HEK293 (cell line): ENCODE measurements at regions not wholly inside any gene's neighbourhood (a gene's known extent, or its start where the extent isn't known, plus 50 kb on each side); places are given as distances from the start of the nearest gene placed in this dataset.

Source experiments
- CTCF ChIA-PET: fragments of 350-600 bp; formaldehyde crosslinking; extraction: SDS; loops from one replicate; lab custom pipeline; 2021; ENCODE audit warnings: antibody characterized with exemption; lab: Yijun Ruan, JAX
- POLR2A ChIA-PET: fragments of 300-600 bp; formaldehyde crosslinking; extraction: SDS; loops from one replicate; lab custom pipeline; 2020; ENCODE audit warnings: antibody characterized with exemption, inconsistent platforms; lab: Yijun Ruan, JAX
- H3K27ac ChIP-seq: fragments of 200-500 bp; sonication (Bioruptor generic); 2 replicates; pipeline ENCODE4 v1.5.1; 2014; ENCODE audit warnings: low read depth, low read length, control low read depth, inconsistent platforms; ENCODE audit errors: extremely low read depth
- H3K36me3 ChIP-seq, 2 experiments: fragments of 200-500 bp in 1 of 2; sonication (Bioruptor generic) in 1 of 2; 1 replicate in 1 of 2; 2 replicates in 1 of 2; pipeline ENCODE4 v1.5.1; 2014 to 2017; ENCODE audit warnings: inconsistent platforms in 2 of 2, low read length in 2 of 2; ENCODE audit not compliant: control insufficient read depth in 2 of 2, insufficient read depth in 1 of 2
- H3K4me1 ChIP-seq: fragments of 200-500 bp; sonication (Bioruptor generic); 2 replicates; pipeline ENCODE4 v1.5.1; 2014; ENCODE audit warnings: mild to moderate bottlenecking, low read length, inconsistent platforms; ENCODE audit not compliant: control insufficient read depth, insufficient read depth
- H3K4me3 ChIP-seq: 2 replicates; pipeline ENCODE4 v1.5.1; 2011; ENCODE audit warnings: low read depth, mild to moderate bottlenecking, control low read depth, low read length, moderate library complexity
- H3K9me3 ChIP-seq: fragments of 200-500 bp; sonication (Bioruptor generic); 2 replicates; pipeline ENCODE4 v1.5.1; 2014; ENCODE audit warnings: low read depth, low read length, inconsistent platforms; ENCODE audit not compliant: control insufficient read depth, insufficient read depth
- ATF2 ChIP-seq: fragments of 450-650 bp; formaldehyde crosslinking; IDR thresholded peaks from 2 replicates; pipeline ENCODE4 v1.5.1; 2016; ENCODE audit warnings: missing biosample characterization, missing genetic modification characterization, low read depth
- BCL6B ChIP-seq: fragments of 450-650 bp; formaldehyde crosslinking; IDR thresholded peaks from 2 replicates; pipeline ENCODE4 v1.5.1; 2017; ENCODE audit warnings: missing biosample characterization, missing genetic modification characterization
- HOXC10 ChIP-seq: sonication (generic); formaldehyde crosslinking; IDR thresholded peaks from 2 replicates; pipeline ENCODE4 v1.8.1; 2023; ENCODE audit warnings: mild to moderate bottlenecking, missing genetic modification reagents
- SP3 ChIP-seq: fragments of 450-650 bp; formaldehyde crosslinking; IDR thresholded peaks from 2 replicates; pipeline ENCODE4 v1.5.1; 2016; ENCODE audit warnings: missing biosample characterization, missing genetic modification characterization
- YY2 ChIP-seq: fragments of 450-650 bp; formaldehyde crosslinking; IDR thresholded peaks from 2 replicates; pipeline ENCODE4 v1.5.1; 2016; ENCODE audit warnings: missing biosample characterization, missing genetic modification characterization
- ZBTB26 ChIP-seq: fragments of 450-650 bp; formaldehyde crosslinking; optimal IDR thresholded peaks from 2 replicates; pipeline ENCODE3; 2016; ENCODE audit warnings: missing biosample characterization, mild to moderate bottlenecking, missing genetic modification characterization
- ZFP3 ChIP-seq: fragments of 450-650 bp; formaldehyde crosslinking; IDR thresholded peaks from 2 replicates; pipeline ENCODE4 v1.5.1; 2016; ENCODE audit warnings: low read depth, missing biosample characterization, missing genetic modification characterization
- ZNF146 ChIP-seq: fragments of 450-650 bp; formaldehyde crosslinking; IDR thresholded peaks from 2 replicates; pipeline ENCODE4 v1.5.1; 2016; ENCODE audit warnings: missing biosample characterization, missing genetic modification characterization
- ZNF19 ChIP-seq: fragments of 450-650 bp; formaldehyde crosslinking; IDR thresholded peaks from 2 replicates; pipeline ENCODE4; 2016; ENCODE audit warnings: missing biosample characterization, missing genetic modification characterization, low read depth
- ZNF202 ChIP-seq: fragments of 450-650 bp; formaldehyde crosslinking; IDR thresholded peaks from 2 replicates; pipeline ENCODE4 v1.5.1; 2016; ENCODE audit warnings: missing biosample characterization, missing genetic modification characterization, borderline replicate concordance
- ZNF335 ChIP-seq: fragments of 450-650 bp; formaldehyde crosslinking; conservative IDR thresholded peaks from 2 replicates; pipeline ENCODE4 v1.5.1; 2016; ENCODE audit warnings: missing biosample characterization, missing genetic modification characterization
- ZNF416 ChIP-seq: fragments of 450-650 bp; formaldehyde crosslinking; IDR thresholded peaks from 2 replicates; pipeline ENCODE4 v1.5.1; 2016; ENCODE audit warnings: missing biosample characterization, missing genetic modification characterization
- ZNF423 ChIP-seq: fragments of 450-650 bp; formaldehyde crosslinking; IDR thresholded peaks from 2 replicates; pipeline ENCODE4 v1.5.1; 2016; ENCODE audit warnings: missing biosample characterization, missing genetic modification characterization
- ZNF48 ChIP-seq: fragments of 450-650 bp; formaldehyde crosslinking; IDR thresholded peaks from 2 replicates; pipeline ENCODE4 v1.5.1; 2016; ENCODE audit warnings: missing biosample characterization, missing genetic modification characterization
- ZNF549 ChIP-seq: fragments of 450-650 bp; IDR thresholded peaks from 2 replicates; pipeline ENCODE4 v1.5.1; 2018; ENCODE audit warnings: missing biosample characterization, missing genetic modification characterization, mild to moderate bottlenecking, inconsistent platforms, moderate library complexity
- ZNF621 ChIP-seq: fragments of 450-650 bp; formaldehyde crosslinking; IDR thresholded peaks from 2 replicates; pipeline ENCODE4 v1.5.1; 2017; ENCODE audit warnings: missing biosample characterization, missing genetic modification characterization
- ZNF645 ChIP-seq: fragments of 450-650 bp; formaldehyde crosslinking; IDR thresholded peaks from 2 replicates; pipeline ENCODE4; 2016; ENCODE audit warnings: missing biosample characterization, missing genetic modification characterization
- ZNF660 ChIP-seq: fragments of 450-650 bp; IDR thresholded peaks from 2 replicates; pipeline ENCODE4 v1.5.1; 2018; ENCODE audit warnings: missing biosample characterization, mild to moderate bottlenecking, missing genetic modification characterization
- ZNF677 ChIP-seq: fragments of 450-650 bp; IDR thresholded peaks from 2 replicates; pipeline ENCODE4 v1.5.0; 2018; ENCODE audit warnings: missing biosample characterization, mild to moderate bottlenecking, missing genetic modification characterization, moderate library complexity
- TF ChIP-seq, protein P1 (sequence below): fragments of 450-650 bp; formaldehyde crosslinking; IDR thresholded peaks from 2 replicates; pipeline ENCODE4 v1.5.1; 2016; ENCODE audit warnings: missing biosample characterization, missing genetic modification characterization

DNA sequence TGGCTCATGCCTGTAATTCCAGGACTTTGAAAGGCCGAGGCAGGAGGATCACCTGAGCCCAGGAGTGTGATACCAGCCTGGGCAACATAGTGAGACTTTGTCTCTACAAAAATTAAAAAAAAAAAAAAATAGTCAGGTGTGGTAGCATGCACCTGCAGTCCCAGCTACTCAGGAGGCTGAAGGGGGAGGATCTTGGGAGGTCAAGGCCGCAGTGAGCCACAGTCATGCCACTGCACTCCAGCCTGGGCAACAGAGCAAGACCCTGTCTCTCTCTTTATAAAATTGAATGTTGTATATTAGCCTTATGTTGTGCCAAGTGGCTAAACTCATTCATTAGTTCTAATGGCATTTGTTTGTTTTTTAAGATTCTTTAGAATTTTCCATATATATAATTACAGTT, 207.7 kb upstream of the COPS8 start:
- Histone ChIP-seq H3K4me3 (no peak overlapping the region), H3K9me3 (no peaks in the 10 kb centered on the region; the same call in 1 of the 2 replicates), H3K4me1 (no peaks in the 10 kb centered on the region; the same call in 1 of the 2 replicates)
- TF ChIP-seq ZNF19 (tag by site-specific recombination) = no peak
- TF ChIP-seq ZNF335 (tag by site-specific recombination) = no peak
- no peak for TF ChIP-seq ZNF549
- TF ChIP-seq ZNF660 = no peak
- no peak for TF ChIP-seq ZNF146 (tag by site-specific recombination)
- no peak for TF ChIP-seq YY2 (tag by site-specific recombination)
- no peak for TF ChIP-seq ZNF621 (tag by site-specific recombination)
- no peak for TF ChIP-seq HOXC10 (CRISPR knock-in tag)
- no peak for TF ChIP-seq ATF2 (tag by site-specific recombination)
- TF ChIP-seq ZNF416 (tag by site-specific recombination) = no peak
- TF ChIP-seq ZFP3 (tag by site-specific recombination) = no peak
- no peak for TF ChIP-seq ZNF423 (tag by site-specific recombination)
- no peak for TF ChIP-seq ZNF202
- no peak for TF ChIP-seq ZNF48
- TF ChIP-seq ZNF645 = no peak
- TF ChIP-seq ZNF677 (tag by site-specific recombination) = no peak
- no peak for TF ChIP-seq ZBTB26 (tag by site-specific recombination)
- no peak for TF ChIP-seq BCL6B (tag by site-specific recombination)
- TF ChIP-seq, protein P1, sequence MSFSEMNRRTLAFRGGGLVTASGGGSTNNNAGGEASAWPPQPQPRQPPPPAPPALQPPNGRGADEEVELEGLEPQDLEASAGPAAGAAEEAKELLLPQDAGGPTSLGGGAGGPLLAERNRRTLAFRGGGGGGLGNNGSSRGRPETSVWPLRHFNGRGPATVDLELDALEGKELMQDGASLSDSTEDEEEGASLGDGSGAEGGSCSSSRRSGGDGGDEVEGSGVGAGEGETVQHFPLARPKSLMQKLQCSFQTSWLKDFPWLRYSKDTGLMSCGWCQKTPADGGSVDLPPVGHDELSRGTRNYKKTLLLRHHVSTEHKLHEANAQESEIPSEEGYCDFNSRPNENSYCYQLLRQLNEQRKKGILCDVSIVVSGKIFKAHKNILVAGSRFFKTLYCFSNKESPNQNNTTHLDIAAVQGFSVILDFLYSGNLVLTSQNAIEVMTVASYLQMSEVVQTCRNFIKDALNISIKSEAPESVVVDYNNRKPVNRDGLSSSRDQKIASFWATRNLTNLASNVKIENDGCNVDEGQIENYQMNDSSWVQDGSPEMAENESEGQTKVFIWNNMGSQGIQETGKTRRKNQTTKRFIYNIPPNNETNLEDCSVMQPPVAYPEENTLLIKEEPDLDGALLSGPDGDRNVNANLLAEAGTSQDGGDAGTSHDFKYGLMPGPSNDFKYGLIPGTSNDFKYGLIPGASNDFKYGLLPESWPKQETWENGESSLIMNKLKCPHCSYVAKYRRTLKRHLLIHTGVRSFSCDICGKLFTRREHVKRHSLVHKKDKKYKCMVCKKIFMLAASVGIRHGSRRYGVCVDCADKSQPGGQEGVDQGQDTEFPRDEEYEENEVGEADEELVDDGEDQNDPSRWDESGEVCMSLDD (tag by site-specific recombination) = no peak
- no peak for TF ChIP-seq SP3
- TF ChIP-seq, all 188 proteins: peak for 0
- ChIA-PET CTCF (interaction anchor here (0.6 kb wide), 2 partner anchors 19 to 34 kb away, joined by 3 to 8 read pairs; no protein-coding TSS in a partner anchor), POLR2A (no interaction called here)
- H3K27ac ChIP-seq = no peak overlapping the region
- H3K36me3 ChIP-seq = no peaks in the 10 kb centered on the region
